ENCODE measurements at regions not wholly inside any gene's neighbourhood (a gene's known extent, or its start where the extent isn't known, plus 50 kb on each side); places are given as distances from the start of the nearest gene placed in this dataset.

- TF ChIP-seq POLR2A (IDR thresholded peaks at IDR 0.05): no peak
- no peak for TF ChIP-seq CTCF (IDR thresholded peaks at IDR 0.05)
- TF ChIP-seq POLR2AphosphoS5 (IDR thresholded peaks at IDR 0.05; ENCODE audit: insufficient read depth in 1 of 2, low read depth in 1 of 2): no peak
Measured at GRCh38 chr13:89255844-89256406, 1584.8 kb downstream of the SLITRK5 start.

Data from vagina (tissue), 2 donors.